Activated CD4-positive, alpha-beta memory T cell treated with anti-CD3 and anti-CD28 coated beads for 36 hours (primary cell): ENCODE measurements at regions not wholly inside any gene's neighbourhood (a gene's known extent, or its start where the extent isn't known, plus 50 kb on each side); places are given as distances from the start of the nearest gene placed in this dataset.

Experiments
- CTCF ChIA-PET: fragments of 350-600 bp; sonication (Branson Sonifier 250); formaldehyde crosslinking; loops from one replicate; lab custom pipeline; 2021; ENCODE audit warnings: antibody characterized with exemption, inconsistent platforms; lab: Charles Lee
- POLR2A ChIA-PET: fragments of 350-600 bp; sonication (Branson Sonifier 250); formaldehyde crosslinking; loops from one replicate; lab custom pipeline; 2021; ENCODE audit warnings: antibody characterized with exemption; lab: Charles Lee
- DNase-seq: peaks from one replicate; pipeline ENCODE4 v3.0.0-alpha.2; 2020
- H3K27ac Mint-ChIP-seq: one replicate; pipeline ENCODE4 v1.8.0; 2021; ENCODE audit warnings: mixed read lengths
- H3K27me3 Mint-ChIP-seq: one replicate; pipeline ENCODE4 v1.8.0; 2021; ENCODE audit warnings: mixed read lengths
- H3K36me3 Mint-ChIP-seq: one replicate; pipeline ENCODE4 v1.8.0; 2021; ENCODE audit warnings: mixed read lengths
- H3K4me1 Mint-ChIP-seq: one replicate; pipeline ENCODE4 v1.8.0; 2021; ENCODE audit warnings: low read depth, mixed read lengths
- H3K4me3 Mint-ChIP-seq: one replicate; pipeline ENCODE4 v1.8.0; 2021; ENCODE audit warnings: mild to moderate bottlenecking, mixed read lengths
- H3K9me3 Mint-ChIP-seq: one replicate; pipeline ENCODE4 v1.8.0; 2021; ENCODE audit warnings: mixed read lengths
- intact Hi-C: fragments of 100-400 bp; cut with micrococcal nuclease; formaldehyde crosslinking; loops from one replicate; pipeline ENCODE4 v1.15.1; 2023

DNA sequence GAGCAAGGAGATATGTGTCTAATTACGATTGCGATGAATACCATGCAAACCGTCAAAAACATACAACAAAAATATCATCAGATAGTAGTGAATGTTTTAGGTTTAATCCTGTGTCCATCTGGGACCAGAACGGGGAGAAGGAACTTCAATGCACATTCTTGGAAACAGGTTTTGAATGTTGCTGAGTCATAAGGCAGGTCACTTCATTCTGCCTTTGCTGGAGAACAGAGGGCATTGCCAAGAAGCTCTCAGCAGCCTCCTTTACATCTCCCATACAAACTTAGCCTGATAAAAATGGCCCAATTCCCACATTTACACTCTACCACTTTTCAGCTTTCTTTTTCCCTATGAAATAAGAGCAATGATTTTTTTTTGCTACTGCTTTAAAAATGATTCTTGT lies 78.0 kb upstream of the KCNJ6 start:
- H3K27ac Mint-ChIP-seq = no peak overlapping the region
- CTCF ChIA-PET = no interaction called here
- no peaks in the 10 kb centered on the region for H3K4me1 Mint-ChIP-seq
- H3K9me3 Mint-ChIP-seq = no peaks in the 10 kb centered on the region
- POLR2A ChIA-PET = no interaction called here
- DNase-seq = no peak
- intact Hi-C loops = no loop called here
- H3K4me3 Mint-ChIP-seq = no peak overlapping the region
- no peaks in the 10 kb centered on the region for H3K36me3 Mint-ChIP-seq
- peaks cover 10% of the 10 kb centered on the region for H3K27me3 Mint-ChIP-seq

DNA sequence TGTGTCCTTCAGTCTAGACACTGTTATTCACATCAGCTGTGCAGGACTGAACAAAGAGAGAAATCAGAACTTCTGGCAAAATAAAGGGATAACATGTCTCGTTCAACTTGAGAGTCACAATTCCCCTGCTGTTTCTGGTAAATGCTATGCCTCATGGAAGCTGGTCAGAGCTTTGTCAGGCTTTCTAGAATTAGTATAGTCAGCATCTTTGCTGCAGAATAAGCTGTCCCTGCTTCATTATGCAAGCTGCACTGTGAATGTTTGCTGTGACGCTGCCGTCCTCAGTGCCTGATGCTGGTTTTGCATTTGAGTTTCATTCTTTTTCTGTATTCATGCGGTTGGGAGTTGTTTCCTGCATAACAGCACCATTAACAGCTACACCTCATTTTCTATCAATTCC lies 96.4 kb upstream of the KCNJ6 start:
- intact Hi-C loops = no loop called here
- H3K4me3 Mint-ChIP-seq = no peak overlapping the region
- ChIA-PET POLR2A (no interaction called here), CTCF (no interaction called here)
- peaks cover 4% of the 10 kb centered on the region for H3K27me3 Mint-ChIP-seq
- H3K36me3 Mint-ChIP-seq = no peaks in the 10 kb centered on the region
- no peak for DNase-seq
- no peaks in the 10 kb centered on the region for H3K4me1 Mint-ChIP-seq
- peaks cover 4% of the 10 kb centered on the region for H3K9me3 Mint-ChIP-seq
- H3K27ac Mint-ChIP-seq = no peak overlapping the region

DNA sequence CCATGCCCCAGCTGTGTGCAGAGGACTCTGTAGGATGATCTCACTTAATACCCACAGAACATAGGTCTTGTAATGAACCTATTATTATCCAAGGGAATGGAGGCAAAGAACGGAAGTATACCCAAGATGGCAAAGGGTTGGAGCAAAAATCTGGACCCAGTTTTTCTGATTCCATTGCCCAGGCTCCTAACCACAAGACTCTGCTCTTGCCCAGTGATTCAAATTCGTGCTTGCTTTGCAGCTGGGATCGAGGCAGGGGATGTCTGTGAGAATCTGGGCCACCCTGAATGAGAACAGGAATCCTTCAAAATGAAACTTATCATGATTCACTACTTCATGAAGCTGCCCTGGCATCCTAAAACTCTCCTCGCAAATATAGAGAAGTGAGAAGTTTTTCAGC lies 97.5 kb upstream of the KCNJ6 start:
- intact Hi-C loops = no loop called here
- Mint-ChIP-seq H3K4me1 (no peaks in the 10 kb centered on the region), H3K27me3 (peaks cover 8% of the 10 kb centered on the region), H3K9me3 (peaks cover 4% of the 10 kb centered on the region), H3K27ac (no peak overlapping the region), H3K4me3 (no peak overlapping the region), H3K36me3 (no peaks in the 10 kb centered on the region)
- POLR2A ChIA-PET = no interaction called here
- CTCF ChIA-PET = no interaction called here
- DNase-seq = no peak

DNA sequence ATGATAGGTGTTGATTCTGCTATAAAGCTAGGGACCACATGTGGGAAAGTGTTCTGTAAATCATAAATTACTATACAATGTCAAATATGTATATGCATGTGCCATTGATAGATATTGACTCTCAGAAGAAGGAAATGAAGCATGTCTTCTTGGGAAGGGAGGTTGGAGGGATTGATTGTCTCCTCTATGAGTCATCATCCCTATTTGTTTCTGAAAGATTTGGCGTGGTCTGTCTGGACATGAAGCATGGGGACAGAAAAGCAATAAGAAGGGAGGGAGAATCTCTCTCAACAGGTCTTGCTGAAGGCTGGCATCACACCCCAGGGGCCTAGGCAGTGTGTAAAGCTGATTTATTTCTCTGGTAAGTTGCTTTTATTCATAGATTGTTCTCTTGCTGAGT lies 98.0 kb upstream of the KCNJ6 start:
- DNase-seq = no peak
- Mint-ChIP-seq H3K4me3 (no peak overlapping the region), H3K36me3 (no peaks in the 10 kb centered on the region), H3K9me3 (peaks cover 4% of the 10 kb centered on the region), H3K27ac (no peak overlapping the region), H3K4me1 (no peaks in the 10 kb centered on the region), H3K27me3 (peaks cover 9% of the 10 kb centered on the region)
- ChIA-PET CTCF (no interaction called here), POLR2A (no interaction called here)
- intact Hi-C loops = no loop called here

DNA sequence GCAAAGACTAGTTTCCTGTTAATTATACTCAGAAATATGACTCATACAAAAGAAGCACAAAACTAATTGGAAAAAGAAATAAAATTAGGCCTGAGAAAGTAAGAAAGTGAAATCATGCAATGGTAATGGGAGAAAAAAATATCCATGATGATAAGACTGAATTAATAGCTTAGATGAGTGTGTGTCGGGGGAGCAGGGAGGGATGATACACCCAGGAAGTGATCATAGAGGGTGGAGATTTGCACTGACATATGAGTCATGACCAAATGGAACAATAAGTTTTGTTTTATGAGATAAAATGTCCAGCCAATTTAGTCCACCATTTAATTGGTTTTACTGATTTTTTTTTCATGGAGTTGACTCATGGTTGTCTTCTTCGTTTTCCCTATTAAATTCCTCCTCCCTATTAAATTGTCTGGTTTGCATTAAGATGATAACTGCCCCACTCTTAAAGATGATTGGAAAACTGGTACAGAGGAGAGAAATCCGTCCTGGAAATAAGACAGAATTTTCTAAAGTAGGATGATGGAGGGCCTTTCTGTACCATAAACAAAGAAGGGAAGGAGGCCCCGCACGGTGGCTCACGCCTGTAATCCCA lies 111.7 kb upstream of the KCNJ6 start:
- DNase-seq = no peak
- no peaks in the 10 kb centered on the region for H3K27me3 Mint-ChIP-seq
- no peaks in the 10 kb centered on the region for H3K36me3 Mint-ChIP-seq
- CTCF ChIA-PET = no interaction called here
- intact Hi-C loops = no loop called here
- H3K27ac Mint-ChIP-seq = no peak overlapping the region
- no peaks in the 10 kb centered on the region for H3K9me3 Mint-ChIP-seq
- H3K4me1 Mint-ChIP-seq = no peaks in the 10 kb centered on the region
- POLR2A ChIA-PET = no interaction called here
- no peak overlapping the region for H3K4me3 Mint-ChIP-seq

DNA sequence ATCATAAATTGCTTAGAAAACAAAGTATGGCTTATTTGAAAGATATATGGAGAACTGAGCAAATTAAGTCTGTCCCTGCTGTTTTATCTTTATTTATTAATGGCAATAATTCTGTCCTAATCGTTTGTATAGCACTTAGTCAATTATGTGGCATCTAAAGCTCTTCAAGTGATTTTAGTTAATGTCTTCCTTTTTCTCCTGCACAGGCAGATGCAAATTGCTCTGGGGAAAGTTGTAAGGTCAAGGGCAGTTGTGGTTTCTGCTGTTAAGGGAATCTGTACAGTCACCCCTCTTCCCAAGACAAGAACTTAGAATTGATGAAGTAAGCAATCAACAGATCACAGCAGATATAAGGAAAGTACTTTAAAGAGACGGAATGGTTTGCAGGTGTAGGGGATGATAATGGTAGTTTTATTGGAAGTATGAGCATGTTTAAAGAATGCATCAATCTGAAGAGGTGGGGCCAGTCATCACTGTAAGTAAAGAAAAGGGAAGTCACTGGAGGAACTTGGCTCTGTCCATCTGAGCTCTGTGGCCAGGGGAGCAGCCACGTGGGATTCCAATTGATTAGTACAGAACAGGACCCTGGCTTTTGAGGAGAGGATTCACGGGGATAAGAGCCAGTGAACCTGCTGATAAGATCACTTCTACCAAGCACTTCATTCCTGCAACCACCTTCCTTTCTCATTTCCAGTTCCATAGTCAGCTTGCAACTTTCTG lies 116.0 kb upstream of the KCNJ6 start:
- CTCF ChIA-PET = no interaction called here
- Mint-ChIP-seq H3K27ac (no peak overlapping the region), H3K9me3 (no peaks in the 10 kb centered on the region), H3K4me3 (no peak overlapping the region), H3K27me3 (no peaks in the 10 kb centered on the region), H3K4me1 (no peaks in the 10 kb centered on the region), H3K36me3 (no peaks in the 10 kb centered on the region)
- DNase-seq = no peak
- POLR2A ChIA-PET = no interaction called here
- intact Hi-C loops = no loop called here

DNA sequence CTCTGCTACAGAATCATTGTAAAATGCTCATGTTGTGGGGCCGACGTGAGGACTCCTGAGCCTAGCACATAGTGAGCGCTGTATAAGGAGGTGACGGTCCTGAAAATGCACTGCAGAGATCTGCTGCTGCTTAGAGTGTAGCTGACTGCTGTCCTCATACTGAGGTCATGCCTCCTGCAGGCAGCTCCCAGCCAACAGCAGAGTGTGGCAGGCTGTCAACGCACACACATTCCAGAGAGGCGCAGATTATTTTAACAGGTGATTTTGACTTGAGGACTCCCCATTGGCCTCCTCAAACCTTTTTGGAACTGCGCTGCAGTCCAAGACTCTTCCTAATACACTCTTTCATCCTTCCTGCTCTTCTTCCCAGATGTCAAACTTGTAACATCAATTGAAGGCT lies 119.8 kb upstream of the KCNJ6 start:
- Mint-ChIP-seq H3K4me3 (no peak overlapping the region), H3K27ac (no peak overlapping the region), H3K4me1 (no peaks in the 10 kb centered on the region), H3K9me3 (no peaks in the 10 kb centered on the region), H3K36me3 (no peaks in the 10 kb centered on the region), H3K27me3 (no peaks in the 10 kb centered on the region)
- ChIA-PET POLR2A (no interaction called here), CTCF (no interaction called here)
- DNase-seq = no peak
- intact Hi-C loops = no loop called here

DNA sequence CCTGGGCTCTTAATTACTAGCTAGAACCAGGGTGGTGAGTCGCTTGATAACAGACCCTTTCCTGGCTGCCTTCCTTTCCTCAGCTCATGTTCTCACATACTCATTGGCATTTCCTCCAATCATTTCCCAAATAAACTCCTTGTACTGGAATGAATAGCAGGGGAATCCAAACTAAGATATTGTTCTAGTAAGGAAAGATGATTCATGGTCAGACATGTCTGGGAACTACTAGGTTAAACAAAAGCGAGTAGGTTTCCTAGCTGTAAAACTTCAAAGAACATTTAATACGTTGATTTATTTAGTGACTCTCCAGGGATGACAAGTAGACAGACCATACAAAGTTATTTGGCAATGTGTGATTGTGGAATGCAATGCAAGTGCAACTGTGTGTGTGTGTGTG lies 121.2 kb upstream of the KCNJ6 start:
- POLR2A ChIA-PET = no interaction called here
- no peak for DNase-seq

DNA sequence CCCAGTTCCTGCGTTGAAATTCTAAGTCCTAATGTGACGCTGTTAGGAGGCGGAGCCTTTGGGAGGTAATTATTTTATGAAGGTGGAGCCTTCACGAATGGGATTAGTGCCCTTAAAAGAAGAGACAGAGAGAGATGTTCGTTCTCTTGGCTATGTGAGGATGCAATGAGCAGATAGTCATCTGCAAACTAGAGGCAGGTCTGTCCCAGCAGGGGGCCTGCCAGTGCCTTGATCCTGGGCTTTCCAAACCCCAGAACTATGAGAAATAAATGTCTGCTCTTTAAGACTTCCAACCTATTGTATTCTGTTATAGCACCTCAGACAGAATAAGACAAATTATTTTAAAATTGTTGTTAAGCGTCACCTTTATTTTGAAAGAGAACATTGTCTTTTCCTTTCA lies 123.1 kb upstream of the KCNJ6 start:
- no peak for DNase-seq
- Mint-ChIP-seq H3K4me1 (no peaks in the 10 kb centered on the region), H3K4me3 (no peak overlapping the region), H3K36me3 (no peaks in the 10 kb centered on the region), H3K27me3 (no peaks in the 10 kb centered on the region), H3K9me3 (no peaks in the 10 kb centered on the region), H3K27ac (no peak overlapping the region)
- ChIA-PET CTCF (no interaction called here), POLR2A (no interaction called here)
- intact Hi-C loops = no loop called here

More for the DNA sequence above, 121.2 kb upstream of the KCNJ6 start:
- Mint-ChIP-seq H3K27me3 (no peaks in the 10 kb centered on the region), H3K4me1 (no peaks in the 10 kb centered on the region), H3K36me3 (no peaks in the 10 kb centered on the region), H3K9me3 (no peaks in the 10 kb centered on the region), H3K27ac (no peak overlapping the region), H3K4me3 (no peak overlapping the region)
- CTCF ChIA-PET = no interaction called here
- intact Hi-C loops = no loop called here

DNA sequence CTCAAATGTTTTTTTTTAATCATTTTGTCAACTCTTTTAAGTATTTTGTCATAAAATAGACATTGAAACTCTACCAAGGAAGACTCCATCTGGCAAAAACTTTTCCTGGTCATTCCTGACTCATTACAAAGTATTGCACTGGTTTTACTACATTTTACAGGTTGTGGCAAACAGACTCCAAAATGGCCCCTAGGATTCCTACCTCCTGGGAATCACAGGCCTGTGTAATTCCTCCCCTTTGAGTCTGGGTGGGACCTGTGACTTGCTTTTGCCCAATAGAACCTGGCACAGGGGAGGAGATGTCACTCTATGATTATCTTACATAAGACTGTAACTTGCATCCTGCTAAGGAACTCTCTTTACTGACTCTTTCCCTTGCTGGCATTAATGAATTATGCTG lies 123.6 kb upstream of the KCNJ6 start:
- no peak for DNase-seq
- no peaks in the 10 kb centered on the region for H3K4me1 Mint-ChIP-seq
- H3K27me3 Mint-ChIP-seq = no peaks in the 10 kb centered on the region
- ChIA-PET POLR2A (no interaction called here), CTCF (no interaction called here)
- intact Hi-C loops = no loop called here
- H3K27ac Mint-ChIP-seq = no peak overlapping the region
- no peaks in the 10 kb centered on the region for H3K36me3 Mint-ChIP-seq
- H3K4me3 Mint-ChIP-seq = no peak overlapping the region
- H3K9me3 Mint-ChIP-seq = no peaks in the 10 kb centered on the region

DNA sequence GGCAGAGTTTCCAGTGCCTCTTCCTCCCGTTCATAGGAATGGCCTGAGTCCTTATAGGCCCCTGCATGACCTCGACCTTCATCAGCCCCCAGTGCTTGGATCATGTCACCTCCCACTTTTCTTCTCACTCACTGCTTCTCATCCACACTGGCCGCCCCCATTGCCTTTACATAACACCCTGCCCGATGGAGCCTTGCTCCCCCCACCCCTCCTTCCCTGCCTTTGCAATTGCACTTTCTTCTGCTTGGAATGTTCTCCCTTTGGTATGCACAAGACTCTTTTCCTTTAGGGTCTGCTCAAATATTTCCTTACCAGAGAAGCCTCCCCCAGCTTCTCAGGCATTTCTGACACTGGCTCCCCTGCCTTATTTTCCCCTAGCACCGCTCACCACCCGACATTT lies 125.2 kb upstream of the KCNJ6 start:
- no peaks in the 10 kb centered on the region for H3K36me3 Mint-ChIP-seq
- no peak overlapping the region for H3K27ac Mint-ChIP-seq
- ChIA-PET POLR2A (no interaction called here), CTCF (no interaction called here)
- H3K4me1 Mint-ChIP-seq = no peaks in the 10 kb centered on the region
- no peaks in the 10 kb centered on the region for H3K27me3 Mint-ChIP-seq
- no peak for DNase-seq
- no peak overlapping the region for H3K4me3 Mint-ChIP-seq
- H3K9me3 Mint-ChIP-seq = no peaks in the 10 kb centered on the region
- intact Hi-C loops = no loop called here

DNA sequence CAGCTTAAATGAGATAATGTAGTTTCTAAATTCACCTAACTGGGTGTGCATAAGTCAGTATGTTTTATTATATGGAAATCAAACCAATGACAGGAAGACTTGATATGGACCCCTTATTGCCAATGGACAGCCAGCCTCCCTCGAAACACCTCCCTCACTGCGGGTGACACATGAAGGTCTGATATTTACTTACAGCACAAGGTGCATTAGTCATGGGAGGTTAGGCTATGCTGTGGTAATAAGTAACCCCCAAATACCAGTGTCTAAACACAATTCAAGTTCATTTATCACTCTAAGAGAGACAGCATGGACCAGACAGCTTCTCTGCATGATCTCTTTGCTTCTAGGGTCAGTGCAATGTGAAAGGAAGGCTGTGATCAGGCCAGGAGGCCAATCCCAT lies 126.0 kb upstream of the KCNJ6 start:
- H3K9me3 Mint-ChIP-seq = no peaks in the 10 kb centered on the region
- no peak overlapping the region for H3K27ac Mint-ChIP-seq
- intact Hi-C loops = no loop called here
- no peaks in the 10 kb centered on the region for H3K36me3 Mint-ChIP-seq
- no peaks in the 10 kb centered on the region for H3K4me1 Mint-ChIP-seq
- H3K27me3 Mint-ChIP-seq = no peaks in the 10 kb centered on the region
- ChIA-PET CTCF (no interaction called here), POLR2A (no interaction called here)
- DNase-seq = no peak
- H3K4me3 Mint-ChIP-seq = no peak overlapping the region

DNA sequence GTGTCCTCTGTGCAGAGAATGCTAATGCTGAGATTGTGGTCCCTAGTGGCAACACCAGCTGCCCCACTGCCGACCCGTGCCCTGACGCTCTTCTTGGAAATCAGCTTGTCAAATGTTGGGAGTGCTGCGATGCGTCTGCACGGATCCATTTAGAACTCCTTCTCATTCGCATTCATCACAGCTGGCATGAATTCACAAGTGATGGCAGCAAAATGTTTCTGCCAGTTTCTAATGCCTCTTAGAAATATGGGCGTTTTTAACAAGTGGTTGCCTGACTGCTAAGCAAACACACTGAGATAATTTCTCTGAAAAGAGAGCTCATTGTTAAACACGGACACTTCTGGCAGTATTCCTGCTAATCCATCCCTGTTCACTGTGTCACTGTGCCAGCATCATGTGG lies 131.9 kb upstream of the KCNJ6 start:
- H3K4me1 Mint-ChIP-seq = no peaks in the 10 kb centered on the region
- DNase-seq = no peak
- H3K4me3 Mint-ChIP-seq = no peak overlapping the region
- ChIA-PET CTCF (no interaction called here), POLR2A (no interaction called here)
- no peaks in the 10 kb centered on the region for H3K9me3 Mint-ChIP-seq
- no peaks in the 10 kb centered on the region for H3K27me3 Mint-ChIP-seq
- no peaks in the 10 kb centered on the region for H3K36me3 Mint-ChIP-seq
- H3K27ac Mint-ChIP-seq = no peak overlapping the region
- intact Hi-C loops = no loop called here
